ENCODE measurements at regions not wholly inside any gene's neighbourhood (a gene's known extent, or its start where the extent isn't known, plus 50 kb on each side); places are given as distances from the start of the nearest gene placed in this dataset.

DNA sequence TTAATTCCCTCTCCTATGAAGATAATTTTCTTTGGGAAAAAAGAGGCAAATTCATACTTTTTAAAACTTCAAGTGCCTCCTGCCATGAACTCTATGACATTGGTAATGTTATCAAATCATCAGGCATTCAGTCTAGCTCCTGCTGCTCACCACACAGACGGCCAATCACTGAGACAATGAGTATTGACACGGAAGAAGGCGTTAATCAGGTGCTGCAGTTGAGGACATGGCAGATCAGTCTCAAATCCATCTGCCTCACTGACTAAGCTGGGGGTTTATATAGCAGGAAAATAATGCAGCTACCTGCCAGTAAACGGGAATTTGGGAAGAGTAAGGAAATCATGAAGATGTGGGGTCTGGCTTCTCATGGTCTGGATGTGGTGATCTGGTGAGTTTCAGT is 1087.7 kb downstream of the CDH9 start:
- Mint-ChIP-seq H3K4me1 (ENCODE audit: unreplicated experiment) (peaks cover 4% of the 10 kb centered on the region), H3K27me3 (ENCODE audit: unreplicated experiment) (no peaks in the 10 kb centered on the region), H3K27ac (ENCODE audit: unreplicated experiment) (no peak overlapping the region), H3K36me3 (ENCODE audit: low read depth, unreplicated experiment) (no peaks in the 10 kb centered on the region), H3K4me3 (ENCODE audit: unreplicated experiment) (no peak overlapping the region), H3K9me3 (ENCODE audit: unreplicated experiment) (no peaks in the 10 kb centered on the region)
- no peak for DNase-seq (ENCODE audit: low spot score)
- TF ChIP-seq, protein P1, sequence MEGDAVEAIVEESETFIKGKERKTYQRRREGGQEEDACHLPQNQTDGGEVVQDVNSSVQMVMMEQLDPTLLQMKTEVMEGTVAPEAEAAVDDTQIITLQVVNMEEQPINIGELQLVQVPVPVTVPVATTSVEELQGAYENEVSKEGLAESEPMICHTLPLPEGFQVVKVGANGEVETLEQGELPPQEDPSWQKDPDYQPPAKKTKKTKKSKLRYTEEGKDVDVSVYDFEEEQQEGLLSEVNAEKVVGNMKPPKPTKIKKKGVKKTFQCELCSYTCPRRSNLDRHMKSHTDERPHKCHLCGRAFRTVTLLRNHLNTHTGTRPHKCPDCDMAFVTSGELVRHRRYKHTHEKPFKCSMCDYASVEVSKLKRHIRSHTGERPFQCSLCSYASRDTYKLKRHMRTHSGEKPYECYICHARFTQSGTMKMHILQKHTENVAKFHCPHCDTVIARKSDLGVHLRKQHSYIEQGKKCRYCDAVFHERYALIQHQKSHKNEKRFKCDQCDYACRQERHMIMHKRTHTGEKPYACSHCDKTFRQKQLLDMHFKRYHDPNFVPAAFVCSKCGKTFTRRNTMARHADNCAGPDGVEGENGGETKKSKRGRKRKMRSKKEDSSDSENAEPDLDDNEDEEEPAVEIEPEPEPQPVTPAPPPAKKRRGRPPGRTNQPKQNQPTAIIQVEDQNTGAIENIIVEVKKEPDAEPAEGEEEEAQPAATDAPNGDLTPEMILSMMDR (IDR thresholded peaks at IDR 0.05; ENCODE audit: unreplicated experiment) = no peak

DNA sequence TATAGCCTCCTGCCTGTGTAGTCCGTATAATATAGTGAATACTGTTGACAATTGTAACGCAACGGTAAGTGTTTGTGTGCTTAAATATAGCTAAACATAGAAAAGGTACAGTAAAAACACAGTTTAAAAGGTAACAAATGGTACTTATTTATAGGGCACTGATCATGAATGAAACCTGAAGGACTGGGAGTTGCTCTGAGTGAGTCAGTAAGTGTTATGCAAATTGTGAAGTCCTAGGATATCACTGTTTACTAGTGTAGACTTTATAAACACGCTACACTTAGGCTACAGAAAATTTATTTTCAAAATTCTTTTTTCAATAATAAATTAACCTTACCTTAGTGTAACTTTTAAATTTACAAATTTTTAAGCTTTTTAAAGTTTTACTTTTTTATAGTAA is 1090.1 kb downstream of the CDH9 start:
- DNase-seq (ENCODE audit: low spot score) = no peak
- no peak overlapping the region for H3K4me3 Mint-ChIP-seq (ENCODE audit: unreplicated experiment)
- H3K4me1 Mint-ChIP-seq (ENCODE audit: unreplicated experiment) = peaks cover 4% of the 10 kb centered on the region
- H3K27ac Mint-ChIP-seq (ENCODE audit: unreplicated experiment) = no peak overlapping the region
- TF ChIP-seq, protein P1 (IDR thresholded peaks at IDR 0.05; ENCODE audit: unreplicated experiment) = no peak
- H3K36me3 Mint-ChIP-seq (ENCODE audit: low read depth, unreplicated experiment) = no peaks in the 10 kb centered on the region
- H3K9me3 Mint-ChIP-seq (ENCODE audit: unreplicated experiment) = no peaks in the 10 kb centered on the region
- peaks cover 3% of the 10 kb centered on the region for H3K27me3 Mint-ChIP-seq (ENCODE audit: unreplicated experiment)

DNA sequence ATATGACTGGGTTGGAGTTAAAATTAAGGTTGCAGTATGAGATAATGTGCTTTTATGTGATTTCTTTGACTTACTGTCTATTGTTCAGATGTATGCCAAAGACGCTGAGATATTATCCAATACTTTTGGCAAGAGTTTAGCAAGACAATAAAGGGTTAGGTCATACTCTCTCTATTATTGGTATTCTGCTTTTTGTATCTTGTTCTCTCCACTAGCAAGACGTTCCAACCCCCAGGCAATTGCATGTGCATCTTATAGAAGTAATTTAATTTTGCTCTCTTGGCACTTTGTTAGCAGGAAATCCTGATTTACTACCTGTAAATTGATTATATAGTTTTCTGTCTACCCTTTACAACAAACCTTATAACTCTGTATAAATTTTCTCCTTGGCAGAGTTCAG is 1093.6 kb downstream of the CDH9 start:
- Mint-ChIP-seq H3K9me3 (ENCODE audit: unreplicated experiment) (no peaks in the 10 kb centered on the region), H3K27me3 (ENCODE audit: unreplicated experiment) (peaks cover 3% of the 10 kb centered on the region), H3K4me3 (ENCODE audit: unreplicated experiment) (no peak overlapping the region), H3K27ac (ENCODE audit: unreplicated experiment) (no peak overlapping the region), H3K4me1 (ENCODE audit: unreplicated experiment) (no peaks in the 10 kb centered on the region), H3K36me3 (ENCODE audit: low read depth, unreplicated experiment) (no peaks in the 10 kb centered on the region)
- TF ChIP-seq, protein P1 (IDR thresholded peaks at IDR 0.05; ENCODE audit: unreplicated experiment) = no peak
- no peak for DNase-seq (ENCODE audit: low spot score)

DNA sequence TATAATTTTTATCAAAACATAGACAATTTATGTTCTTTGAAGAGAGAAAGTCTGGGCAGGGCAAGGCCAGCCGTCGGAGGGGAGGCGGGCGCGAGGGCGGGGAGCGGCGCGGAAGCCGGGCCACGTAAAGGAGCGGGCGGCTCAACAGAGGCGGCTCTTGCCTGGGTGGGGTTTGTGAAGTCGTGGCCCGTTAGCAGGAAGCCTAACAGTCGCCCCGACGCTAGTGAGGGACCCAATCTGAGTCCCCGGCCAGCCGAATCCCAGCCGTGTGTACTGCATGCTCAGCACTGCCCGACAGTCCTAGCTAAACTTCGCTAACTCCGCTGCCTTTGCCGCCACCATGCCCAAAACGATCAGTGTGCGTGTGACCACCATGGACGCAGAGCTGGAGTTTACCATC is 1129.2 kb downstream of the CDH9 start:
- no peak for DNase-seq (ENCODE audit: low spot score)
- Mint-ChIP-seq H3K27me3 (ENCODE audit: unreplicated experiment) (no peaks in the 10 kb centered on the region), H3K4me1 (ENCODE audit: unreplicated experiment) (no peaks in the 10 kb centered on the region), H3K4me3 (ENCODE audit: unreplicated experiment) (no peak overlapping the region), H3K36me3 (ENCODE audit: low read depth, unreplicated experiment) (no peaks in the 10 kb centered on the region), H3K9me3 (ENCODE audit: unreplicated experiment) (no peaks in the 10 kb centered on the region), H3K27ac (ENCODE audit: unreplicated experiment) (no peak overlapping the region)
- TF ChIP-seq, protein P1 (IDR thresholded peaks at IDR 0.05; ENCODE audit: unreplicated experiment) = no peak

DNA sequence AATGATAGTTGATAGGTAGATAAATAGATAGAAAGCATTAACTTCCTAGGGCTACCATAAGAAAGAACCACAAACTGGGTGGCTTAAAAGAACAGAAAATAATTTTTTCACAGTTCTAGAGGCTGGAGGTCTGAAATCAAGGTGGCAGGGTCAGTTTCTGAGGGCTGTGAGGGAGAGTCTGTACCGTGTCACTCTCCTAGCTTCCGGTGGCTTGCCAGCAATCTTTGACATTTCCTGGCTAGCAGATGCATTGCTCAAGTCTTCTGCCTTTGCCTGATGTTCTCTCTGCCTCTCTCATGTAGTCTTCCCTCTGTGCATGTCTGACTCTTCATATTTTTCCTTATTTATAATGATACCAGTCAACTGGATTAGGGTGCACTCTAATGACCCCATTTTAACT is 1132.7 kb downstream of the CDH9 start:
- Mint-ChIP-seq H3K4me3 (ENCODE audit: unreplicated experiment) (no peak overlapping the region), H3K9me3 (ENCODE audit: unreplicated experiment) (no peaks in the 10 kb centered on the region), H3K27me3 (ENCODE audit: unreplicated experiment) (no peaks in the 10 kb centered on the region), H3K27ac (ENCODE audit: unreplicated experiment) (no peak overlapping the region), H3K36me3 (ENCODE audit: low read depth, unreplicated experiment) (no peaks in the 10 kb centered on the region), H3K4me1 (ENCODE audit: unreplicated experiment) (no peaks in the 10 kb centered on the region)
- TF ChIP-seq, protein P1 (IDR thresholded peaks at IDR 0.05; ENCODE audit: unreplicated experiment) = no peak
- DNase-seq (ENCODE audit: low spot score) = no peak

Measured in endothelial cell (in vitro differentiated cells).